ENCODE measurements at regions not wholly inside any gene's neighbourhood (a gene's known extent, or its start where the extent isn't known, plus 50 kb on each side); places are given as distances from the start of the nearest gene placed in this dataset.

DNA sequence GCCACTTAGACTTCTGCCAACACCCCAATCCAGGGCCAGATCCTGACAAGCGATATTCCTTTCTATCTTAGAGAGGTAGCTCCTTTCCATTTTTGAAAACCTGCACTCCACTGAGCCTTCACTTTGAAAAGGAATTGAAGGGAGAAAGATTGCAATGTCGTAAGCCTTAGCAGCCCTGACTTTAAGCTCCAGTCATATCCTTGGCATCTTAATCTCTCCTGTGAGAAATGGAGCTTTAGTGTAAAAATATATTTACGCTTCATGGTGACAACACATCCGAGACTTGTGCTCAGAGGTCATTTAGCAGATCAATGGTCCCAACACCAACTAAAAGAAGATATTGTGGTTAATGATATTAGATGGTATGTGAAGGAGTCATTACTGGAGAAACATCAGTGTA is 235.8 kb upstream of the MEX3C start:
- Histone ChIP-seq H3K36me3 (replicated peaks; ENCODE audit: low read depth, low read length) (no peaks in the 10 kb centered on the region), H4K20me1 (ENCODE audit: insufficient read depth, low read length) (no peaks in the 10 kb centered on the region), H2AFZ (ENCODE audit: low read depth, low read length) (no peak overlapping the region), H3K9me3 (ENCODE audit: insufficient read depth, low read length) (no peaks in the 10 kb centered on the region), H3K4me3 (ENCODE audit: low read length) (no peak overlapping the region), H3K9ac (ENCODE audit: low read length) (no peak overlapping the region), H3K79me2 (ENCODE audit: low read length) (no peaks in the 10 kb centered on the region), H3K4me1 (ENCODE audit: low read length) (peaks cover 9% of the 10 kb centered on the region), H3K4me2 (ENCODE audit: low read length) (no peak overlapping the region), H3K27ac (ENCODE audit: low read length) (no peak overlapping the region), H3K27me3 (ENCODE audit: low read depth, low read length) (peaks cover 10% of the 10 kb centered on the region)
- TF ChIP-seq, protein P1, sequence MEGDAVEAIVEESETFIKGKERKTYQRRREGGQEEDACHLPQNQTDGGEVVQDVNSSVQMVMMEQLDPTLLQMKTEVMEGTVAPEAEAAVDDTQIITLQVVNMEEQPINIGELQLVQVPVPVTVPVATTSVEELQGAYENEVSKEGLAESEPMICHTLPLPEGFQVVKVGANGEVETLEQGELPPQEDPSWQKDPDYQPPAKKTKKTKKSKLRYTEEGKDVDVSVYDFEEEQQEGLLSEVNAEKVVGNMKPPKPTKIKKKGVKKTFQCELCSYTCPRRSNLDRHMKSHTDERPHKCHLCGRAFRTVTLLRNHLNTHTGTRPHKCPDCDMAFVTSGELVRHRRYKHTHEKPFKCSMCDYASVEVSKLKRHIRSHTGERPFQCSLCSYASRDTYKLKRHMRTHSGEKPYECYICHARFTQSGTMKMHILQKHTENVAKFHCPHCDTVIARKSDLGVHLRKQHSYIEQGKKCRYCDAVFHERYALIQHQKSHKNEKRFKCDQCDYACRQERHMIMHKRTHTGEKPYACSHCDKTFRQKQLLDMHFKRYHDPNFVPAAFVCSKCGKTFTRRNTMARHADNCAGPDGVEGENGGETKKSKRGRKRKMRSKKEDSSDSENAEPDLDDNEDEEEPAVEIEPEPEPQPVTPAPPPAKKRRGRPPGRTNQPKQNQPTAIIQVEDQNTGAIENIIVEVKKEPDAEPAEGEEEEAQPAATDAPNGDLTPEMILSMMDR (IDR thresholded peaks at IDR 0.05; ENCODE audit: low read depth, low read length), result no peak
- TF ChIP-seq EZH2phosphoT487 (IDR thresholded peaks at IDR 0.05; ENCODE audit: low read depth), result no peak

DNA sequence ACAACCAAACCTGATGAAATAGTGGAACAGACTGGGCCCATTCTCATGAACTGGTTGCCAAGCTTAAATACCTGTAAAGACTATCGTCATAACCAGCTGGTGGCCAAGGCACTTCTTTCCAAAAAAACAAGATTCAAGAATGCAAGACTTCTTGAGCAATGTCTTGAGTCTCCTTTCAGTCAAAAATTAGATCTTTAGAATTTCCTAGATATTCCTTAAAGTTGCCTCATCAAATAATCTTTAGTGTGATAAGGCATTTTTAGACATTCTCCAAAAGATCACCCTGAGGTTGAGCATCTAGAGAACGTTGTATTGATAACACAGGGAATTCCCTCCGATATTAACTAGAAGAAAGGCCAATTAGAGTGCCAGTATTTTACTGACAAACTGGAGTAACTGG is 236.4 kb upstream of the MEX3C start:
- Histone ChIP-seq H3K79me2 (ENCODE audit: low read length) (no peaks in the 10 kb centered on the region), H3K4me1 (ENCODE audit: low read length) (peaks cover 9% of the 10 kb centered on the region), H3K27me3 (ENCODE audit: low read depth, low read length) (peaks cover 10% of the 10 kb centered on the region), H3K9me3 (ENCODE audit: insufficient read depth, low read length) (no peaks in the 10 kb centered on the region), H3K9ac (ENCODE audit: low read length) (no peak overlapping the region), H2AFZ (ENCODE audit: low read depth, low read length) (no peak overlapping the region), H4K20me1 (ENCODE audit: insufficient read depth, low read length) (no peaks in the 10 kb centered on the region), H3K4me3 (ENCODE audit: low read length) (no peak overlapping the region), H3K36me3 (replicated peaks; ENCODE audit: low read depth, low read length) (no peaks in the 10 kb centered on the region), H3K27ac (ENCODE audit: low read length) (no peak overlapping the region), H3K4me2 (ENCODE audit: low read length) (no peak overlapping the region)
- TF ChIP-seq, protein P1 (IDR thresholded peaks at IDR 0.05; ENCODE audit: low read depth, low read length), result no peak

DNA sequence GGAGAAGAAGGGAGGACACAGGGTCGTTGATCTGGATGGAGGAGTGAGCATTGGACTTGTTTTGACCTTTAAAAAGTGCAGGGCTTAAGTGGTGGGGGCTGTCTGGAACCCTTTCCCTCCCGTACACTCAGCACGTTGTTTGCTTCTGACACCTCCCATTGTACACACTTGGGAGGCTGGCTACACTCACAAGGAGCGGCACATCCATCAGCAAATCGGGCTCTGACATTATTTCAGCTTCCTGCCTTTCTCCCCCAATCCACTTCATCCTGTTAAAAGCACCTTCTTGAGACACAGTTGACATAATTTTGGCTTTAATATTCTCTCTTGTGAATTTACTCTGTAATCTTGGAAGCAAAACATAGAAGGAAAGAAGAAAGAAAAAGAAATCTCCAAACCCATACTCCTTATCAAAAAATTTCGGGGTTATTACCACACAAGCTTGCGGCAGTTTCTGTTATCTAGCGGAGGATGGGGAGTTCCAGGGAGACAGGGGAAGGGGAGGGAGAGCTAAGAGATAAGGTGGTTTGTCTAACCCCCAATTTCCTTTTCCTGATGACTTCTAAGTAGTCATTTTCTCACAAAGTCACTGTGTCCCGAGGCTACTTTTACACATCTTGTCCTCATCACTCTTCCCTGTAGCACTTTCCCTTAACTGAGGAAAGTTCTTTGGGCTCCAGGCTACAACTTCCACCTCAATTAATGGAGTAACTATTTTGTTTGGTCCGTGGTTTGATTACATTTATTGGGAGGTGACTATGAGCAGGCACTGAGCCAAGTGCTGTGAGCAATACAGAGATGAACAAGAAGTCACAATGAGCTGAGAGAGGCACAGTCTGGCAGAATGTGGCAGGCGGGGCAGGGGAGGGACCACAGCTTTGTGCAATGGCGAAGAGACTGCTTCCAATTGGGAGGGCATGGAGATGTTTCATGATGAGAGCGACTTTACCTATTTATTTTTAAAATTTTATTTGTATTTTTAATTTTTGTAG is 240.1 kb upstream of the MEX3C start:
- no peaks in the 10 kb centered on the region for H3K9me3 ChIP-seq (ENCODE audit: insufficient read depth, low read length)
- H3K27ac ChIP-seq (ENCODE audit: low read length), result no peak overlapping the region
- no peak overlapping the region for H3K9ac ChIP-seq (ENCODE audit: low read length)
- H3K4me3 ChIP-seq (ENCODE audit: low read length), result no peak overlapping the region
- no peaks in the 10 kb centered on the region for H4K20me1 ChIP-seq (ENCODE audit: insufficient read depth, low read length)
- no peaks in the 10 kb centered on the region for H3K4me1 ChIP-seq (ENCODE audit: low read length)
- H3K27me3 ChIP-seq (ENCODE audit: low read depth, low read length), result peaks cover 18% of the 10 kb centered on the region
- H3K36me3 ChIP-seq (replicated peaks; ENCODE audit: low read depth, low read length), result no peaks in the 10 kb centered on the region
- H3K79me2 ChIP-seq (ENCODE audit: low read length), result no peaks in the 10 kb centered on the region
- no peak for TF ChIP-seq EZH2phosphoT487 (IDR thresholded peaks at IDR 0.05; ENCODE audit: low read depth)
- TF ChIP-seq, protein P1 (IDR thresholded peaks at IDR 0.05; ENCODE audit: low read depth, low read length), result no peak
- H2AFZ ChIP-seq (ENCODE audit: low read depth, low read length), result no peak overlapping the region
- H3K4me2 ChIP-seq (ENCODE audit: low read length), result no peak overlapping the region

DNA sequence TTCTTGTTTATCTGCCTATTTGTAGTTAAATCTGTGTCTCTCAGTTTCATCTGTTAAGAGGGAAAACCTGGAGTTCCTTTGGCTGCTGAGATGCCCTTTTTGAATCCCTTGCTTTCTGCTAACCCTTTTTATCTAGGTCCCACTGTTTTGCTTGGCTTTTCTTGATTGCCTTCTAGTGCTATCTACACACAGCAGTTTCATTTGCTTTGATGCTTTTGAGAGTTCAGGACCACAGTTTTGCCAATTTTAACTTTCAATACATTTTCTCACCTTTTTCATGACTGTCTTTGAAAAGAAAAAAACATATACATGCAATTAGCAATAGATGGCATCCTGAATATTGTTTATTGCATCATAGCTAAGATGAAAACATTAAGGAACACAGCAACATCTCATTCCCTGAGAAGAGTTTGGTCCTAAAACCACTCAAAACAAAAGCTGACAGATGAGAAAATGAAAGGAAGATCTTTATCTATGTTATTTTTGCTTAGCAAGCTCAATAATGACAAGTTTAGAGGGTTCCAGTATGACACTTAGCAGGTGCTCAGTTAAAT is 241.4 kb upstream of the MEX3C start:
- H3K27ac ChIP-seq (ENCODE audit: low read length), result no peak overlapping the region
- no peak overlapping the region for H3K4me2 ChIP-seq (ENCODE audit: low read length)

More for the DNA sequence above, 241.4 kb upstream of the MEX3C start:
- H3K36me3 ChIP-seq (replicated peaks; ENCODE audit: low read depth, low read length), result no peaks in the 10 kb centered on the region
- no peak for TF ChIP-seq EZH2phosphoT487 (IDR thresholded peaks at IDR 0.05; ENCODE audit: low read depth)
- TF ChIP-seq, protein P1 (IDR thresholded peaks at IDR 0.05; ENCODE audit: low read depth, low read length), result no peak
- H3K79me2 ChIP-seq (ENCODE audit: low read length), result no peaks in the 10 kb centered on the region
- no peaks in the 10 kb centered on the region; the same call in 1 of the 2 replicates for H3K9me3 ChIP-seq (ENCODE audit: insufficient read depth, low read length)
- H2AFZ ChIP-seq (ENCODE audit: low read depth, low read length), result no peak overlapping the region
- H4K20me1 ChIP-seq (ENCODE audit: insufficient read depth, low read length), result no peaks in the 10 kb centered on the region
- H3K4me1 ChIP-seq (ENCODE audit: low read length), result no peaks in the 10 kb centered on the region
- no peak overlapping the region for H3K9ac ChIP-seq (ENCODE audit: low read length)
- peaks cover 29% of the 10 kb centered on the region for H3K27me3 ChIP-seq (ENCODE audit: low read depth, low read length)
- no peak overlapping the region for H3K4me3 ChIP-seq (ENCODE audit: low read length)
